ENCODE measurements at regions not wholly inside any gene's neighbourhood (a gene's known extent, or its start where the extent isn't known, plus 50 kb on each side); places are given as distances from the start of the nearest gene placed in this dataset.

- 75 to 77% methylated on average over 4 of the region's 4 CpGs for WGBS, 2 donors
- H3K27ac ChIP-seq (ENCODE audit: low read depth in 1 of 2, low read length in 1 of 2), result no peak overlapping the region
- no peaks in the 10 kb centered on the region for H3K36me3 ChIP-seq (ENCODE audit: control insufficient read depth in 4 of 4, insufficient read depth in 4 of 4, low read length in 4 of 4)
- no peak for TF ChIP-seq CTCF (IDR thresholded peaks at IDR 0.05; ENCODE audit: control extremely low read depth, extremely low read depth)
- H3K4me3 ChIP-seq, result no peak overlapping the region
- H3K27me3 ChIP-seq (ENCODE audit: control insufficient read depth in 3 of 3, insufficient read depth in 3 of 3, low read length in 2 of 3), result no peaks in the 10 kb centered on the region
- DNase-seq, result no peak
- H3K4me1 ChIP-seq (ENCODE audit: control insufficient read depth in 5 of 5, insufficient read depth in 5 of 5, low read length in 5 of 5), result no peaks in the 10 kb centered on the region
- ATAC-seq (ENCODE audit: insufficient read depth, low FRiP score), result no peak
- H3K9ac ChIP-seq (ENCODE audit: insufficient read depth in 1 of 2, low read length in 2 of 2), result no peak overlapping the region
- no peaks in the 10 kb centered on the region for H3K9me3 ChIP-seq (ENCODE audit: control insufficient read depth in 4 of 4, insufficient read depth in 3 of 4, low read length in 3 of 4)
Observed at GRCh38 chr5:23884405-23885031, 377.1 kb downstream of the PRDM9 start.

GRCh38 chr5:23893561-23893960 is 386.2 kb downstream of the PRDM9 start:
- ATAC-seq (ENCODE audit: insufficient read depth, low FRiP score) (no peak), DNase-seq (no peak)
- Histone ChIP-seq H3K9ac (ENCODE audit: insufficient read depth in 1 of 2, low read length in 2 of 2) (no peak overlapping the region), H3K27me3 (ENCODE audit: control insufficient read depth in 3 of 3, insufficient read depth in 3 of 3, low read length in 2 of 3) (no peaks in the 10 kb centered on the region), H3K4me1 (ENCODE audit: control insufficient read depth in 5 of 5, insufficient read depth in 5 of 5, low read length in 5 of 5) (no peaks in the 10 kb centered on the region), H3K9me3 (ENCODE audit: control insufficient read depth in 4 of 4, insufficient read depth in 3 of 4, low read length in 3 of 4) (peaks cover 0 to 3% (median 0%) of the 10 kb centered on the region in 4 donors), H3K36me3 (ENCODE audit: control insufficient read depth in 4 of 4, insufficient read depth in 4 of 4, low read length in 4 of 4) (no peaks in the 10 kb centered on the region), H3K4me3 (no peak overlapping the region), H3K27ac (ENCODE audit: low read depth in 1 of 2, low read length in 1 of 2) (no peak overlapping the region)
- WGBS, 2 donors, result 93 to 94% methylated on average over 5 of the region's 5 CpGs
- TF ChIP-seq CTCF (IDR thresholded peaks at IDR 0.05; ENCODE audit: control extremely low read depth, extremely low read depth), result no peak

GRCh38 chr5:23895614-23896013 is 388.2 kb downstream of the PRDM9 start:
- no peak overlapping the region for H3K27ac ChIP-seq (ENCODE audit: low read depth in 1 of 2, low read length in 1 of 2)
- no peaks in the 10 kb centered on the region for H3K36me3 ChIP-seq (ENCODE audit: control insufficient read depth in 4 of 4, insufficient read depth in 4 of 4, low read length in 4 of 4)
- H3K4me3 ChIP-seq, result no peak overlapping the region
- ATAC-seq (ENCODE audit: insufficient read depth, low FRiP score) (no peak), DNase-seq (no peak)
- H3K9ac ChIP-seq (ENCODE audit: insufficient read depth in 1 of 2, low read length in 2 of 2), result no peak overlapping the region
- no peaks in the 10 kb centered on the region for H3K27me3 ChIP-seq (ENCODE audit: control insufficient read depth in 3 of 3, insufficient read depth in 3 of 3, low read length in 2 of 3)
- peaks cover 0 to 3% (median 0%) of the 10 kb centered on the region in 4 donors for H3K9me3 ChIP-seq (ENCODE audit: control insufficient read depth in 4 of 4, insufficient read depth in 3 of 4, low read length in 3 of 4)
- 77 to 82% methylated on average over 4 of the region's 4 CpGs for WGBS, 2 donors
- no peaks in the 10 kb centered on the region for H3K4me1 ChIP-seq (ENCODE audit: control insufficient read depth in 5 of 5, insufficient read depth in 5 of 5, low read length in 5 of 5)
- no peak for TF ChIP-seq CTCF (IDR thresholded peaks at IDR 0.05; ENCODE audit: control extremely low read depth, extremely low read depth)

GRCh38 chr5:23930985-23931384 is 423.6 kb downstream of the PRDM9 start:
- DNase-seq, result no peak
- no peak overlapping the region for H3K27ac ChIP-seq (ENCODE audit: low read depth in 1 of 2, low read length in 1 of 2)
- no peak for ATAC-seq (ENCODE audit: insufficient read depth, low FRiP score)

More at GRCh38 chr5:23930985-23931384, 423.6 kb downstream of the PRDM9 start:
- TF ChIP-seq CTCF (IDR thresholded peaks at IDR 0.05; ENCODE audit: control extremely low read depth, extremely low read depth), result no peak
- Histone ChIP-seq H3K27me3 (ENCODE audit: control insufficient read depth in 3 of 3, insufficient read depth in 3 of 3, low read length in 2 of 3) (no peaks in the 10 kb centered on the region), H3K4me1 (ENCODE audit: control insufficient read depth in 5 of 5, insufficient read depth in 5 of 5, low read length in 5 of 5) (no peaks in the 10 kb centered on the region), H3K36me3 (ENCODE audit: control insufficient read depth in 4 of 4, insufficient read depth in 4 of 4, low read length in 4 of 4) (no peaks in the 10 kb centered on the region), H3K9me3 (ENCODE audit: control insufficient read depth in 4 of 4, insufficient read depth in 3 of 4, low read length in 3 of 4) (no peaks in the 10 kb centered on the region), H3K4me3 (no peak overlapping the region), H3K9ac (ENCODE audit: insufficient read depth in 1 of 2, low read length in 2 of 2) (no peak overlapping the region)
- WGBS, 2 donors, result 62 to 74% methylated on average over 3 of the region's 3 CpGs
